GM12872 (cell line): ENCODE measurements at regions not wholly inside any gene's neighbourhood (a gene's known extent, or its start where the extent isn't known, plus 50 kb on each side); places are given as distances from the start of the nearest gene placed in this dataset.

ENCODE experiments used
- CTCF ChIP-seq: IDR thresholded peaks from 3 replicates; pipeline ENCODE4 v1.5.1; 2011; ENCODE audit warnings: low read depth, mild to moderate bottlenecking, low read length, moderate library complexity; ENCODE audit not compliant: insufficient read depth

- no peak for TF ChIP-seq CTCF
Measured at GRCh38 chr22:49546811-49547585, 280.7 kb downstream of the BRD1 start.

- no peak for TF ChIP-seq CTCF
Measured at GRCh38 chr22:49545606-49546005, 282.1 kb downstream of the BRD1 start.

- TF ChIP-seq CTCF = no peak
Measured at GRCh38 chr22:49544286-49544685, 283.4 kb downstream of the BRD1 start.

- no peak for TF ChIP-seq CTCF
Measured at GRCh38 chr22:49543876-49544275, 283.8 kb downstream of the BRD1 start.

- no peak for TF ChIP-seq CTCF
Measured at GRCh38 chr22:49541693-49542230, 285.9 kb downstream of the BRD1 start.

GRCh38 chr22:49540913-49541692 lies 286.6 kb downstream of the BRD1 start:
- TF ChIP-seq CTCF = no peak
